Skin of body (tissue), 1 donor: ENCODE measurements at regions not wholly inside any gene's neighbourhood (a gene's known extent, or its start where the extent isn't known, plus 50 kb on each side); places are given as distances from the start of the nearest gene placed in this dataset.
A peak's percentile ranks its signal among the peaks of the same experiment; 100 is the strongest.
"Not testable (repeated sequence)": the region's sequence is repeated elsewhere in the genome, so short reads cannot be mapped to it uniquely, and the experiment has no call there.

ENCODE experiments used
- DNase-seq: peaks from one replicate; lab custom pipeline; 2025; lab: John Stamatoyannopoulos, UW

DNA sequence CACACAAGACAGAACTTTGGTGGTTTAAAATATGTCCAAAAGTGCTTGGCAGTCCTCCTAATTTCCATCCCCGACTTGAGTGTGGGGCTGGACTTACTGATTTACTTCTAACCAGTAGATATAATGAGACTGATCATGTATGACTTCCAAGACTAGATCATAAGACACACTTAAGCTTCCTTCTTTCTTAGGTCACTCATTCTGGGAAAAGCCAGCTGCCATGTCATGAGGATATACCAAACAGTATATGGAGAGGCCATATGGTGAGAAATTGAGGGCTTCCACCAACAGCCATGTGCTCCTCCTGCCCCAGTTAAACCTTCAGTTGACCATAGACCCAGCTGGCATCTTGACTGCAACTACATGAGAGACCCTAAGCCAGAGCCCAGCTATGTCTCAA lies 282.8 kb upstream of the PROK2 start:
- DNase-seq, result no peak

DNA sequence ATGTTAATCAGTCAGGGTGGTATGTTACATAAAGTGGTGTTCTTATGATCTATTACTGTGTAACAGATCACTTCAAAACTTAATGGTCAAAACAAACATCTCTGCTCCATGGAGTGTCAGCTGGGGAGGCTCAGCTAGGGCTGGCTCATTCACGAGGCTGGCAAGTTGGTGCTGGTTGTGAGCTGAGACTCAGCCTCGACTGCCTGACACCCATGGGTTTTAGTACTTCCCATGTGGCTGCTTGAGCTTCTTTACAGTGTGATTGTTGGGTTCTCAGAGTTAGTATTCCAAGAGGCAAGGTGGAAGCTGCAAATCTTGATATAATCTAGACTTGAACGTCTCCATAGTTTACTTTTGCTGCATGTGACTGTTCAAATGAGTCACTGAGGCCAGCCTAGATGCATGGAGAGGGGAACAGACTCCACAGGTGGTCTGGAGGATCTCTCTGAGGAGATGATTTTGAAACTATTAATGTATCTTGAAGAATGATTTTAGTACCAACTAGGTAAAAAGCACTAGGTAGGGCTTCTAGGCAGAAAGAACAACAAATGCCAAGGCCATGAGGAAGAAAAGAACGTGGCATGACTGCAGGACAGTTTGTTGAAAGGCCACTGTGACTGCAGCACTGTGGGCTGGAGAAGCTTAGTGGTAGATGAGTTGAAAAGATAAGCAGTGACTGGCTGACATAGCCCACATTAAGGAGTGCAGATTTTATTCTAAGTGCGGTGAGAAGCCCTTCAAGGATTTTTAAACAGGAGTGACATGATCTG lies 281.1 kb upstream of the PROK2 start:
- DNase-seq, result no peak

DNA sequence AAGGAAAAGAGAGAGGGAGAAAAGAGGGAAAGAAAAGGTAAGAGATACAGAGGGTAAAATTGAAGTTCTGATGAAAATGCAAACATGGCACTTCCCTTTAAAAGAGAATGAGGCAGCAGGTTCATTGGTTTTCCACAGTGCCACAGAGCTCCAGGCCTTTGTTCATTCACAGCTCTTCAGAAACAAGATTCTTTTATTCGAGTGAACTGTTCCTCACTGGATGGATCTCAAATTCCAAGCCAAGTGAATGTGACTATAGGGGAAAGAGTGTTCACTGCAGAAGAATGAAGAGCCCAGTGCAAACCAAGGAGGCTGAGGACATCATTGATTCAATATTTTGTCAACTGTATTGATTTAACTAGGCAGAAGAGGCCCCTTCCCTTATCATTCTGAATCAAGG lies 280.3 kb upstream of the PROK2 start:
- DNase-seq, result no peak

DNA sequence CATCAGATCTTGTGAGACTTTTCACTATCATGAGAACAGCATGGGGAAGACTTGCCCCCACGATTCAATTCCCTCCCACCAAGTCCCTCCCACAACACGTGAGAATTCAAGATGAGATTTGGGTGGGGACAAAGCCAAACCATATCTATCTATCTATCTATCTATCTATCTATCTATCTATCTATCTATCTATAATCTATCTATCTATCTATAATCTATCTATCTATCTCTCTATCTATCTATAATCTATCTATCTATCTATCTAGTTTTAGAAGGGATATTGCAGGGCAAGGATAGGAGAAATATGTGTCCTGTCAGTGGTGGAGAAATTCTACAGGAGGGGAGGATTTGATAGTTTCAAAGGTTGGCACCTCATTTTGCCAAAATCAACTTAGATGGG lies 279.8 kb upstream of the PROK2 start:
- not testable (repeated sequence) for DNase-seq

DNA sequence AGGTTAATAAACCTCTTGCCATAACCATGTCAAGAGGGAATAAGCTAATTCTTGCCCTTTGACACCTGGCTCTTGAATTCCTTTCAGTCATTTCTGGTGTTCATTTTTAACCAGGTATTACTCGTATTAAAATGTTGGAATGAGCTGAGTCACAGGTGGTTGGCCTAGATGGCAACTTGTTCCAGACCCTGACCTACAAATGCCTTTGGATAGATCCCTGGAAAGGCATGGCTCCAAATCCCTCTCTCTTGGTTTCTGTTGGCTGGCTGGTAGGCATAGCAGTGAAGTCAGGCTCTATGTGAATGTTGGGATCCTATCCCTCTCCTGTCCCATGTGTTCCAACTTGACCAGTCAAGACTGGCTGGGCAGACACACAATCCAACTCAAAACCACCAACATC lies 277.1 kb upstream of the PROK2 start:
- no peak for DNase-seq

DNA sequence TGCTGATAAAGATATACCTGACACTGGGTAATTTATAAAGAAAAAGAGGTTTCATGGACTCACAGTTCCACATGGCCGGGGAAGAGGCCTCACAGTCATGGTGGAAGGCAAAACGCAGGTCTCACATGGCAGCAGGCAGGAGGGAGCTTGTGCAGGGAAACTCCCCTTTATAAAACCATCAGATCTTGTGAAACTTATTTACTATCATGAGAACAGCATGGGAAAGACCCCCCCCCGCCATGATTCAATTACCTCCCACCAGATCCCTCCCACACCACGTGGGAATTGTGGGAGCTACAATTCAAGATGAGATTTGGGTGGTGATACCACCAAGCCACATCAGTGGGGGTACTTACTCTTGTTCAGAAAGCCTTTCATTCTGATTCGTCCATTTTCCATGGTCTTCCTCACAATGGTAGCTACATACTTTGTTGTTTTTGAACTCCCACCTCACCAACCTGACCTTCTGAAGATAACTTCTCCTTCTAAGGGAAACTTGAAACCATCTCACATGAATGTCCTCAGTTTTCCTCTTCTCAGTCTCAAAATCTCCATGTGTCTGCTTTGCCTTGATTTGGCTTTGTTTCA lies 275.6 kb upstream of the PROK2 start:
- no peak for DNase-seq

DNA sequence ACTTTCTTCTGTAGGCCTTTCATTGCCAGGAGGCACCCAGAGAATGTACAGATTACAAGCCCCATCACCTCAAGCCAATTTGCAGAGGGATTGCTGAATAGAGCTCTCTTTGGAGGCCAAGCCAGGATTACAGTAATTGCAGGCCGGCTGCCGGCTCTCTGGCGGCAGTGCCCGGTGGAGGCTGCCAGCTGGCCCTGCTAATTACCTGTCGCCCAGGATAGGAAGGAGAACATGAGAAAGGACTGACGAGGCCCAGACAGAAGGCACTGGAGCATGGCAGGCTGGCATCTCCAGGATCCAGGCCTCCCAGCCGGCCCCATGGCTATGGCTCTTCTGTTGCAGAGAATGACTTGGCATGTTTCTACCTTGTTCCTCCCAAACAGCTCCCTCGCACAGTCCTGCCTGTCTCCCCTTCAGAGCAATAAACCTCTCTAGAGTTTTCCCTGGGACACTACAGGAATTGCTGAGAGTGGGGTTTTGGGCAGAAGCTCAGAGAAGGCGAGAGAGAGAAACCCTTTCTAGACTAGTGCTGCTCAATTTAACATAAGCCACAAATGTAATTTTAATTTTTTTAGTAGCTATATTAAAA lies 273.6 kb upstream of the PROK2 start:
- DNase-seq, result no peak

DNA sequence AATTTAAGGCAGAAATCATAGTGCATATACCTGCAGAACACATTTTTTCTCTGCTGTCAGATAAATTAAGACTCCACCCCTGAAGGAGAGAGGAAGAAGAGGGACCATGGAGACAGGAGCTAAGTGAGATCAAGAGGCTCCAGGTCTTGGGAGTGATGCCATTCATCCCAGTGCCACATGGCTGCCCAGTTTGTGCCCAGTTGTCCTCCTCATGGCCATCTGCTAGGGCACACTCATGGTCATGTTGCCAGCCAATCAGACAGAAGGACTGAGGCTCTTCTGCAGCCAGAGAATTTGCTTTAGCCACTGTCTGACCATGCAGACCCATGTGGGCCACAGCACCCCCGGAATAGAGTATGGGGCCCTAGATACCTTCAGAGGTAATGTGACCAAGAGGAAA lies 270.5 kb upstream of the PROK2 start:
- DNase-seq, result no peak

DNA sequence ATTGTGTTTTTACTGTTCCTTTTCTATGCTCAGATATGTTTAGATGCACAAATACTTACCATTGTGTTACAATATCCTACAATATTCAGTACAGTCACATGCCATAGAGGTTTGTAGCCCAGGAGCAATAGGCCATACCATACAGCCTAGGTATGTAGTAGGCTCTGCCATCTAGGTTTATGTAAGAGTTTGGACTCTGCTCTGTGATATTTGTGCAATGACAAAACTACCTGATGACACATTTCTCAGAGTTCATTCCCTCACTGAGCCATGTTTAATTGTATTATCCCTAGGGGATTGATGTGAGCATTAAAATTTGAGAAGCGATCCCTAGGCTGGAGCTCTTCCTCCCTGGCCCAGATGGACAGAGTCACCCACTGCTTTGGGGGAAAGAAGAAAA lies 270.0 kb upstream of the PROK2 start:
- no peak for DNase-seq

DNA sequence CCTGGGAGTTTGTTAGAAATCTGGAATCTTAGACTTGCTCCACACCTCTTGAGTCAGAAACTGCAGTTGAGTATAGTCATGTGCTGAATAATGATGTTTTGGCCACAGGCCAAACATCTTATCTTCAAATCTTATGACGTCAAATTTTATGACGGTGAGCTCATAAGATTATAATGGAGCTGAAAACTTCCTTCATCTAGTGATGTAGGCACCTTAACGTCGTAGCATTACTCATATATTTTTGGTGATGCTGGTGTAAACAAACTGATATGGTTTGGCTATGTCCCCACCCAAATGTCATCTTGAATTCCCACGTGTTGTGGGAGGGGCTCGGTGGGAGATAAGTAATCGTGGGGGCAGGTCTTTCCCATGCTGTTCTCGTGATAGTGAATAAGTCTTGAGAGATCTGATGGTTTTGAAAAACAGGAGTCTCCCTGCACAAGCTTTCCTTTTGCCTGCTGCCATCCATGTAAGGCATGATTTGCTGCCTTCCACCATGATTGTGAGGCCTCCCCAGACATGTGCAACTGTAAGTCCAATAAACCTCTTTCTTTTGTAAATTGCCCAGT lies 268.0 kb upstream of the PROK2 start:
- no peak for DNase-seq

DNA sequence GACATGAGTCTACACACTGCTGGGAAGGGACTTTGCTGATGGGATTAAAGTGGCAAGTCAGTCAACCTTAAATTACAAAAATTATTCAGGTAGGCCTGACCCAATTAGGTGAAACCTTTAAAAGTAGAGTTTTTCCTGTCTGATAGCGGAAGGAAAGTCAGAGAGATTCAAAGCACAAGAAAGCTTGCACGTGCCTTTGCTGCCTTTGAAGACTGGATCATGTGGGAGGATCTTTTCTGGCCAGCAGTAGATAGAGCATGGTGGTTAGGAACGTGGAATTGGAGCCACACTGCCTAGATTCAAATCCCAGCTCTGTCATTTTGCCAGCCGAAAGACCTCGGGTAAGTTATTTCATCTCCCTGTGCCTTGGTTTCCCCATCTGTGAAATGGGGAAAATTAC lies 265.8 kb upstream of the PROK2 start:
- no peak for DNase-seq

DNA sequence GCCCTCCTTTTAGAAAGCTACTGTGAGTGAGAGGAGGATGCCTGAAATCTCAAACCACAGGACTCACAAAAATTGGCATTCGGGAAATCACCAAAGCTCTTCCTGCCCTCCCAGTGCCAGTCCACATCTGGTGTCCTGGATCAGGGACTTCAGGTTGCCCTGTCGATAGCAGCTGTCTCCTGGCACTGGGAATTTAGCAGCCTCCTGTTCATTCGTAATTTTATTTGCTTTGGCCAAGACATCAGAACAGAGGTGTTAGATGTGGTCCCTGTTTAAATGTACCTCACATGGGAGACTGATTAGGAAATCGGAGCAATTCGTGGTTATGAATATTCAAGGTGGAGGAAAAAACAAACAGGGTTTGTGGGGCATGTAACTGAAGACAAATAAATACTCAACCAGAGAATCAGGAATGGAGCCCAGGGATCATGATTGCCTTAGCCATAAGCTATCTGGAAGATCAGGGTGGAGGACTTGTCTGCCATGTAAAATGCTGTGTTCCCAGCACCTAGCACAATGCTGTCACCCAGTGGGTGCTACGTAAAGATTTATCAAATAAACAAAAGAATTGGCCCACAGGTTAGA lies 265.2 kb upstream of the PROK2 start:
- no peak for DNase-seq

DNA sequence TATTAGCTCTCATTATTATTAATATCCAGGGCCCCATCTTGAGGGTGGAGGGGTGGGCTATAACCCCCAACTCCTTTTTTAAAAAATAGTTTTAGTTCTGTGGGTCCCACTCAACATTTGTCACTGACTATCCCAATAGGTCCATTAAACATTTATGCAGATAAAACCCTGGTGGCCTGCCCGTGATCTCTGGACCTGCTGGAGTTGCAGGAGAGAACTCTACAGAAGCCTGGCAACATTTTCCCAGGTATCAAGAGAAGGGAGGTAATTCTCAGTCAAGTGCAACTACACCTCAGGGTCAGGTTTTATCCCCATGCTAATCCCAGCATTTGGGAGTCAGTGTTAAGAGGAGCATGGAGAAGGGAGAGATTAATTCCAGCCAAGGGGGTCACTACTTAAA lies 264.4 kb upstream of the PROK2 start:
- no peak for DNase-seq

DNA sequence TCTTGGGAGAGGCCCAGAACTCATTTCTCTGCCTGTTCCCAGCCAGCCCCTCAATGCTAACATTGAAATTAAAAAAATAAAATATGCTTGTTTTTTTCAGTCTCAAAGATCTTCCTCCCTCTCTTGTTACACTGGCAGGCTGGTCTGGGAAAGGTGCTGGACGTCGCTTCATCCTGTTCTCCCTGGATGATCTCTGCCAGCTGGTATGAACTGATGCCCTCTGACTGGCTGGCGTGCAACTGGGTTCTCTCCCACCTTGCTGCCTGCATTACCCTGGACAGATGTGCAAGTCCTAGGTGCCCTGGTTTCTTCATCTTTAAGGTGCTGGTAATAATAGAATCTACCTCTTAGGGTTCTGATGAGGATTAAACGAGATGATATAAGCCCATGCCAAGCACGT lies 263.9 kb upstream of the PROK2 start:
- no peak for DNase-seq

DNA sequence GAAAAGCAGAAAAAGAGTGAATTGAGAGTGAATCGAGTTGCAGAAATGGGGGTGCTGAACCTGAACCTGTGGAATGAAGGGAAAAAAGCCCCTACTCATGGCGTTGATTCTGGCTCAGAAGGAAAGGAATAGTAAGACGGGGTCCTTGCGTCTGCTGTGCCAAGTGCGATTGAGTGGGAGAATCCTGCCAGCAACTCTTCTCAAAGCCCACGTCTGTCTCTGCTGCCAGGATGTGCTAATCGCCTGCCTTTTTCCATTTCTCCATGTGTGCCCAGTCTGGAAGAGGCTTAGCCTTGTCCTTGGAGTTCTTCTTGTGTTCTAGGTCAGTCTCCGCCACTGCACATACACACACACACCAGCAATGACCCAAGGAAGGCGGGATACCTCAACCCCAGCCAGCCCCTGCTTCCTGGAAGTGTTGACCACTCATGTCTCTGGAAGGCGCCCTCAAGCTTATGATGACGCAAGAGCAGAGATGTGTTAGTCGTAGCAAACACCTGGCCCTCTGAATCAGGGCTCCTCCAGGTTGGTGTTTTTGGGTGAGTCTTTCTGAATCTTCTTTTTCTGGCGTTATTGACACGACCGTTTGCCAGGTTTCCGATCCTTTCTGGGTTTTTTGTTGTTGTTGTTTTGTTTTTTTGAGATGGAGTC lies 262.4 kb upstream of the PROK2 start:
- DNase-seq, result no peak

DNA sequence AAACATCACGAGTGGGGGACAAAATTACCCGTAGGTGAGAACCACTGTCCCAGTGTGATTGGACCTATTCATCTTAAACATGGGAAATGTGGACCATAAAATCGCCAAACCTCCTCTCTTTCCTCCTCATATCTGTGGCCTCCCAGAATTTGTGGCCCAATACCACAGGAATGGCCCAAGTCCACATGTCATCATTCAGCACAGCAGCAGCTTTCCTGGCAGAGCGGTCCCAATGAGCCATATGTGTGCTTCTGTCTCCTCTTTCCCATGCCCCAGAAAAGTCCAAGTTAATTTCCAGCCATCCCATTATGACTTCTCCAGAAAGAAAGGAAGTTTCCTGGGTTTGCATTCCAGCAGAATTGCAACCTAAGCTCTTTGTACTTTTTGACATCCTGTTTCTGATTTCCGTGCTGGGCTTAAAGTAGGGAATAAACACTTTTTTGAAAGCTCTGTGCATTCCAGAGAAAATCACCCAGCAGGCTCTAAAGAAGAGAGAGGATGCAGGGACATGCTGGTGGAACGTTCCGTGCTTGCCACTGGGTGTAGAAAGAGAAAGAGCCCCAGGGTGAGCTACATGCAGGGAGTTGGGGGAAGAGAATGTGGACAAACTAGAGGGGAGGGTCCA lies 259.4 kb upstream of the PROK2 start:
- DNase-seq, result no peak

DNA sequence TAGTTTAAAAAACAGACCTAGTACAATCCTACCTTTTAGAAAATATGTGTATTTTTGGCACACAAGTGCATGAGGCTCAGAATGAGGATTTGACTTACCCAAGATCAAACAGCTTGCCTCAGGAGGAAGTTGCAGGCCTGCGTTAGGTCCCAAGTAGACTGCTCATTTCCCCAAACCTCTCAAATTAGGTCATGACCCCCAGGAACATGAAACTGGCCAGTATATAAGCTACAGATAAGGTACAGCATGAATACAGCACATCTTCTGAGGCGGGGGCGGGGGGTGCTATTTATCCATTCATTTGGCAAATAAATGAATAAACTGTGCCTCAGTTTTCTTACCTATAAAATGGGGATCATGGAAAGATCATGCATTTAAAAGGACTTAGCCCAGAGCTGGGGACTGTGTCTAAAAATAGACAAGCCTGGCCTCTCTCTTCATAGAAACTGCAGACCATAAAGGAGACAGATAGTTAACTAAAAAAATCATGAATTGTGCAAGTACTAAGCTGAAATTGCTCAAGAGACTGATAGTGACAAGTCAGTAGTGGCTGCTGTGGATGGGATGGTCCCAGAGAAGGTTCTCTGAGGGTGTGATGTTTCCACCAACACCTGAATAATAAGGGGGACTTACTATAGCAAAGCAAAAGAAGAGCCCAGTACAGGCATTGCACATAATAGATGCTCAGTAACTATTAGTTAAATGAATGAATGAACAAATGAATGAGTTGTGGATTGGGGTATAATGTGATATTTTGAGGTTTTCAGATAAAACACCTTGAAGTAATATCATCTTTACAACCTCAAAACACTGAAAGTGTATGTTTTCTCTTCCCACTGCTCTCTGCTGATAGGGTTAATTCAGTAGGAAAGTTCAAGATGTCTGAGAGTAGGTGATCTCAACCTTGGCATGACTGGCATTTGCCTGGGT lies 258.5 kb upstream of the PROK2 start:
- DNase-seq, result no peak

DNA sequence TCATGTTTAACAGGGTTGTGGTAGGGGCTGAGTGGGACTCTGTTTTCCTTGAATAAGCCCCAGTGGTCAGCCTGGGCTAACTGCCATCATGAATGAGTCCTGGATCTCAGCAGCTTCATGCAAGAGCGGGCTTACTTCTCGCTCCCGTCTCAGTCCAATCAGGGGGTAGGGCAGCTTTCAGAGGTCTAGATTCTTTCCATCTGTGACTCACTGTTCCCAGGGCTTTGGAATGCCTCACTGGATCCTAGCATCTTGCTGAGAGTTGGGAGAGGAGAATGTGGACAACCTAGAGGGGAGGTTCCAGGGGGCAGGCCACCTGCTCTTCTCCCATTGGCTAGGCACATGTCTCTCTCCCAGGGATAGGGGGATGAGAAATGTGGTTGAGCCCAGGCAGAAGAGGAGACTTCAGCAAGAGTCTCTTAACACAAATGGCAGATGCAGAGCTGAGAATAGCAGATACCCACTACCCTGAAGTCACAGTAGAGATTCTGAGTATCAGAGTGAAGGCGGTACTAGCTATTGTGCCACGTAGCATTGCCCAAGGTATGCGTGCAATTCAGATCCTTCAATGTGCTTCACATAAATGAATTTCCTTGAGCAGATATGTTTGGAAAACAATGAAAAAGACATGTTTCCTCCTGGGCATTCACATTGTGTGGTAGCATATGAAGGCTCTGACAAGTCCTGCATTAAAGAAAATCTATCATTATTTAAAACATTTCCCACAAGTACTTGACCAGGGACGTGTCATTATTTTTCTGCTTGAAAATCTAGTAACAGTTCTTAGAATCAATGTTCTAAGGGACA lies 257.7 kb upstream of the PROK2 start:
- no peak for DNase-seq

DNA sequence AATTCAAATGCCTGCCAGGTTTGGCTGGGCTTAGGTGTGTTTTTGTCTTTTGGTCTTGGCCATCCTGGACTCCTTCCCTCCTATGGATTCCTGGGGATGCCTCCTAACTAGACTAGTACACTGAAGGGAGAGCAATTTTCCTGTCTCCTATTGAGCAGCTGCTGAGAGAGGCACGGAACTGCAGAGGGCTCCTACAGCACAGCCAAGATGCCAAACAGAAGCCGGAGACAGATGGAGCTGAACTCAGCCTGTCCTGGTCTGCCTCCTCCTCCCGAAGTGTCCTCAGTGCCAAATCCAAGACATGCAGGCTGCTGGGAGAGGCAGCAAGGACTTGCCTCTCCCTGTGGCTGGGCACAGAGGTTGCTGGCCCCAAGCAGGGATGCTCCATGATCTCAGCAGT lies 256.6 kb upstream of the PROK2 start:
- DNase-seq, result peak; percentile 21
